HEK293 (cell line): ENCODE measurements at regions not wholly inside any gene's neighbourhood (a gene's known extent, or its start where the extent isn't known, plus 50 kb on each side); places are given as distances from the start of the nearest gene placed in this dataset.

Experiments used
- CTCF ChIA-PET: fragments of 350-600 bp; formaldehyde crosslinking; extraction: SDS; loops from one replicate; lab custom pipeline; 2021; ENCODE audit warnings: antibody characterized with exemption; lab: Yijun Ruan, JAX
- POLR2A ChIA-PET: fragments of 300-600 bp; formaldehyde crosslinking; extraction: SDS; loops from one replicate; lab custom pipeline; 2020; ENCODE audit warnings: antibody characterized with exemption, inconsistent platforms; lab: Yijun Ruan, JAX
- H3K27ac ChIP-seq: fragments of 200-500 bp; sonication (Bioruptor generic); 2 replicates; pipeline ENCODE4 v1.5.1; 2014; ENCODE audit warnings: low read depth, low read length, control low read depth, inconsistent platforms; ENCODE audit errors: extremely low read depth
- H3K36me3 ChIP-seq, 2 experiments: fragments of 200-500 bp in 1 of 2; sonication (Bioruptor generic) in 1 of 2; 1 replicate in 1 of 2; 2 replicates in 1 of 2; pipeline ENCODE4 v1.5.1; 2014 to 2017; ENCODE audit warnings: inconsistent platforms in 2 of 2, low read length in 2 of 2; ENCODE audit not compliant: control insufficient read depth in 2 of 2, insufficient read depth in 1 of 2
- H3K4me1 ChIP-seq: fragments of 200-500 bp; sonication (Bioruptor generic); 2 replicates; pipeline ENCODE4 v1.5.1; 2014; ENCODE audit warnings: mild to moderate bottlenecking, low read length, inconsistent platforms; ENCODE audit not compliant: control insufficient read depth, insufficient read depth
- H3K4me3 ChIP-seq: 2 replicates; pipeline ENCODE4 v1.5.1; 2011; ENCODE audit warnings: low read depth, mild to moderate bottlenecking, control low read depth, low read length, moderate library complexity
- H3K9me3 ChIP-seq: fragments of 200-500 bp; sonication (Bioruptor generic); 2 replicates; pipeline ENCODE4 v1.5.1; 2014; ENCODE audit warnings: low read depth, low read length, inconsistent platforms; ENCODE audit not compliant: control insufficient read depth, insufficient read depth
- AEBP2 ChIP-seq: fragments of 450-650 bp; formaldehyde crosslinking; IDR thresholded peaks from 2 replicates; pipeline ENCODE4 v1.5.1; 2016; ENCODE audit warnings: missing biosample characterization, missing genetic modification characterization, borderline replicate concordance
- GFI1B ChIP-seq: fragments of 450-650 bp; formaldehyde crosslinking; IDR thresholded peaks from 2 replicates; pipeline ENCODE4 v1.5.1; 2016; ENCODE audit warnings: missing biosample characterization, missing genetic modification characterization
- GLI2 ChIP-seq: fragments of 450-650 bp; formaldehyde crosslinking; IDR thresholded peaks from 2 replicates; pipeline ENCODE4; 2017; ENCODE audit warnings: missing biosample characterization, missing genetic modification characterization, low read depth, borderline replicate concordance
- GLIS2 ChIP-seq: fragments of 450-650 bp; formaldehyde crosslinking; IDR thresholded peaks from 2 replicates; pipeline ENCODE4 v1.5.1; 2016; ENCODE audit warnings: missing biosample characterization, missing genetic modification characterization
- HOXA7 ChIP-seq: sonication (generic); formaldehyde crosslinking; IDR thresholded peaks from 2 replicates; pipeline ENCODE4 v1.8.1; 2022; ENCODE audit warnings: missing genetic modification reagents, borderline replicate concordance
- HOXD13 ChIP-seq: sonication (generic); formaldehyde crosslinking; IDR thresholded peaks from 2 replicates; pipeline ENCODE4 v1.8.0; 2022; ENCODE audit warnings: missing genetic modification reagents, borderline replicate concordance
- MZF1 ChIP-seq: fragments of 450-650 bp; formaldehyde crosslinking; IDR thresholded peaks from 2 replicates; pipeline ENCODE4 v1.5.1; 2017; ENCODE audit warnings: missing biosample characterization, missing genetic modification characterization, borderline replicate concordance
- OSR2 ChIP-seq: fragments of 450-650 bp; formaldehyde crosslinking; IDR thresholded peaks from 2 replicates; pipeline ENCODE4 v1.5.1; 2016; ENCODE audit warnings: missing biosample characterization, missing genetic modification characterization
- PBX3 ChIP-seq: sonication (generic); formaldehyde crosslinking; IDR thresholded peaks from 2 replicates; pipeline ENCODE4 v1.8.1; 2022; ENCODE audit warnings: mild to moderate bottlenecking, moderate library complexity, missing genetic modification reagents
- PRDM10 ChIP-seq: fragments of 450-650 bp; formaldehyde crosslinking; IDR thresholded peaks from 2 replicates; pipeline ENCODE4 v1.5.1; 2016; ENCODE audit warnings: missing biosample characterization, missing genetic modification characterization
- REPIN1 ChIP-seq: fragments of 450-650 bp; formaldehyde crosslinking; IDR thresholded peaks from 2 replicates; pipeline ENCODE4 v1.5.1; 2017; ENCODE audit warnings: missing biosample characterization, missing genetic modification characterization, low read depth
- SP3 ChIP-seq: fragments of 450-650 bp; formaldehyde crosslinking; IDR thresholded peaks from 2 replicates; pipeline ENCODE4 v1.5.1; 2016; ENCODE audit warnings: missing biosample characterization, missing genetic modification characterization
- ZBTB20 ChIP-seq: fragments of 450-650 bp; formaldehyde crosslinking; IDR thresholded peaks from 2 replicates; pipeline ENCODE4 v1.5.1; 2016; ENCODE audit warnings: missing biosample characterization, missing genetic modification characterization
- ZBTB26 ChIP-seq: fragments of 450-650 bp; formaldehyde crosslinking; optimal IDR thresholded peaks from 2 replicates; pipeline ENCODE3; 2016; ENCODE audit warnings: missing biosample characterization, mild to moderate bottlenecking, missing genetic modification characterization
- ZNF133 ChIP-seq: fragments of 450-650 bp; formaldehyde crosslinking; IDR thresholded peaks from 2 replicates; pipeline ENCODE4 v1.5.1; 2016; ENCODE audit warnings: missing biosample characterization, missing genetic modification characterization
- ZNF140 ChIP-seq: fragments of 450-650 bp; formaldehyde crosslinking; IDR thresholded peaks from 2 replicates; pipeline ENCODE4 v1.5.1; 2016; ENCODE audit warnings: missing biosample characterization, missing genetic modification characterization
- ZNF157 ChIP-seq: fragments of 450-650 bp; formaldehyde crosslinking; IDR thresholded peaks from 2 replicates; pipeline ENCODE4 v1.5.1; 2016; ENCODE audit warnings: missing biosample characterization, missing genetic modification characterization
- ZNF175 ChIP-seq: fragments of 450-650 bp; formaldehyde crosslinking; IDR thresholded peaks from 2 replicates; pipeline ENCODE4 v1.5.1; 2016; ENCODE audit warnings: missing biosample characterization, missing genetic modification characterization
- ZNF18 ChIP-seq: fragments of 450-650 bp; formaldehyde crosslinking; IDR thresholded peaks from 2 replicates; pipeline ENCODE4 v1.5.1; 2016; ENCODE audit warnings: missing biosample characterization, missing genetic modification characterization
- ZNF184 ChIP-seq: fragments of 450-650 bp; IDR thresholded peaks from 2 replicates; pipeline ENCODE4 v1.5.1; 2018; ENCODE audit warnings: missing biosample characterization, mild to moderate bottlenecking, missing genetic modification characterization
- ZNF202 ChIP-seq: fragments of 450-650 bp; formaldehyde crosslinking; IDR thresholded peaks from 2 replicates; pipeline ENCODE4 v1.5.1; 2016; ENCODE audit warnings: missing biosample characterization, missing genetic modification characterization, borderline replicate concordance
- ZNF214 ChIP-seq: fragments of 450-650 bp; formaldehyde crosslinking; IDR thresholded peaks from 2 replicates; pipeline ENCODE4 v1.5.1; 2017; ENCODE audit warnings: missing biosample characterization, mild to moderate bottlenecking, missing genetic modification characterization, borderline replicate concordance
- ZNF23 ChIP-seq: fragments of 450-650 bp; formaldehyde crosslinking; IDR thresholded peaks from 2 replicates; pipeline ENCODE4 v1.5.1; 2016; ENCODE audit warnings: missing biosample characterization, missing genetic modification characterization, borderline replicate concordance
- ZNF311 ChIP-seq: fragments of 450-650 bp; formaldehyde crosslinking; IDR thresholded peaks from 2 replicates; pipeline ENCODE4 v1.5.1; 2017; ENCODE audit warnings: missing biosample characterization, missing genetic modification characterization, borderline replicate concordance
- ZNF514 ChIP-seq: fragments of 450-650 bp; formaldehyde crosslinking; IDR thresholded peaks from 2 replicates; pipeline ENCODE4 v1.5.1; 2016; ENCODE audit warnings: missing biosample characterization, missing genetic modification characterization
- ZNF670 ChIP-seq: fragments of 450-650 bp; formaldehyde crosslinking; IDR thresholded peaks from 2 replicates; pipeline ENCODE4 v1.5.1; 2016; ENCODE audit warnings: missing biosample characterization, missing genetic modification characterization, low read depth
- ZNF707 ChIP-seq: fragments of 450-650 bp; formaldehyde crosslinking; IDR thresholded peaks from 2 replicates; pipeline ENCODE4 v1.5.1; 2016; ENCODE audit warnings: missing biosample characterization, missing genetic modification characterization
- ZNF76 ChIP-seq: fragments of 450-650 bp; formaldehyde crosslinking; IDR thresholded peaks from 2 replicates; pipeline ENCODE4; 2016; ENCODE audit warnings: low read depth, missing biosample characterization, missing genetic modification characterization, borderline replicate concordance
- ZNF843 ChIP-seq: fragments of 450-650 bp; formaldehyde crosslinking; IDR thresholded peaks from 2 replicates; pipeline ENCODE4 v1.5.1; 2016; ENCODE audit warnings: missing biosample characterization, missing genetic modification characterization

- H3K36me3 ChIP-seq = no peaks in the 10 kb centered on the region
- POLR2A ChIA-PET = no interaction called here
- CTCF ChIA-PET = interaction anchor here (1.1 kb wide), 1 partner anchor 29 kb away, joined by 3 read pairs; no protein-coding TSS in a partner anchor
- H3K27ac ChIP-seq = no peak overlapping the region
- TF ChIP-seq ZBTB26 (no peak), ZNF140 (no peak), SP3 (no peak), ZNF23 (tag by site-specific recombination) (no peak), REPIN1 (tag by site-specific recombination) (no peak), HOXA7 (CRISPR knock-in tag) (no peak), ZNF670 (tag by site-specific recombination) (no peak), GLIS2 (tag by site-specific recombination) (no peak), ZNF133 (no peak), ZNF707 (tag by site-specific recombination) (no peak), GFI1B (no peak), GLI2 (tag by site-specific recombination) (no peak), ZNF76 (no peak), ZNF157 (tag by site-specific recombination) (no peak), AEBP2 (no peak), ZNF843 (tag by site-specific recombination) (no peak), ZNF184 (tag by site-specific recombination) (no peak), ZNF514 (tag by site-specific recombination) (no peak), OSR2 (tag by site-specific recombination) (no peak), ZNF311 (tag by site-specific recombination) (no peak)
- no peaks in the 10 kb centered on the region for H3K9me3 ChIP-seq
- H3K4me3 ChIP-seq = no peak overlapping the region
- H3K4me1 ChIP-seq = no peaks in the 10 kb centered on the region
Measured at GRCh38 chr5:118778941-118779340, 209.4 kb downstream of the DTWD2 start.

GRCh38 chr5:118777189-118777736, 211.1 kb downstream of the DTWD2 start:
- Histone ChIP-seq H3K36me3 (no peaks in the 10 kb centered on the region), H3K27ac (no peak overlapping the region), H3K4me1 (no peaks in the 10 kb centered on the region), H3K9me3 (no peaks in the 10 kb centered on the region), H3K4me3 (no peak overlapping the region)
- ChIA-PET CTCF (interaction anchor here (0.6 kb wide), 1 partner anchor 64 kb away, joined by 3 read pairs; no protein-coding TSS in a partner anchor), POLR2A (no interaction called here)
- TF ChIP-seq ZNF175 (tag by site-specific recombination) (no peak), PRDM10 (tag by site-specific recombination) (no peak), MZF1 (tag by site-specific recombination) (no peak), PBX3 (CRISPR knock-in tag) (no peak), ZNF202 (tag by site-specific recombination) (no peak), ZBTB20 (no peak), HOXD13 (no peak), ZNF214 (tag by site-specific recombination) (no peak), ZNF18 (no peak)
